GM18951 (cell line): ENCODE measurements at regions not wholly inside any gene's neighbourhood (a gene's known extent, or its start where the extent isn't known, plus 50 kb on each side); places are given as distances from the start of the nearest gene placed in this dataset.

Experiments
- POLR2A ChIP-seq: IDR thresholded peaks from 4 replicates; pipeline ENCODE4 v1.6.1; 2011; ENCODE audit warnings: mild to moderate bottlenecking; ENCODE audit not compliant: insufficient read length, insufficient read depth; ENCODE audit errors: extremely low read depth
- in situ Hi-C: fragments of 300-500 bp; cut with MboI; formaldehyde crosslinking; loops from one replicate; pipeline ENCODE4 v1.12.0; 2022; ENCODE audit warnings: low sequenced_read_pairs, mixed read lengths, inconsistent platforms; ENCODE audit not compliant: unreplicated experiment

- in situ Hi-C loops, result no loop called here
- TF ChIP-seq POLR2A, result no peak
Observed at GRCh38 chr18:65359479-65359878, 391.3 kb upstream of the CDH7 start.

GRCh38 chr18:65358306-65358705, 392.5 kb upstream of the CDH7 start:
- no peak for TF ChIP-seq POLR2A
- in situ Hi-C loops, result no loop called here

GRCh38 chr18:65352186-65352585, 398.6 kb upstream of the CDH7 start:
- in situ Hi-C loops, result no loop called here
- no peak for TF ChIP-seq POLR2A

DNA sequence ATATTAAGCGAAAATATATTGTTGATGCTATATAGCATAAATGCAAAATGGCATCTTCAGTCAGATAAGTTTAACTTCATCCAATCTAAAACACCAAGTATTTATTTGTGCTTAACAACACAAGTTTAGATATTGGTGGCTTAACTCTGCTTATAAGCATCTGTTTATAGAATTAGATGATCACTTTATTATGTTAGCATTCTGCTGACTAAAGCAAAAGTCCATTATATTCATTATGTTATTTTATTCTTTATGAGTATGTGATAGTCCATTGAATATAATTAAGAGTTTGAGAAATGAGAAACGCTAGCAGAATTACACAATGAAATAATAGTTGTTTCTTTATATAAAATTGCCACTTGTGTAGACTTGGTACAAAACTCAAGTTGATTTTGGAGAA, 401.2 kb upstream of the CDH7 start:
- in situ Hi-C loops, result no loop called here
- no peak for TF ChIP-seq POLR2A

GRCh38 chr18:65347446-65347845, 403.4 kb upstream of the CDH7 start:
- TF ChIP-seq POLR2A, result no peak
- in situ Hi-C loops, result no loop called here

GRCh38 chr18:65346086-65346485, 404.7 kb upstream of the CDH7 start:
- TF ChIP-seq POLR2A, result no peak
- in situ Hi-C loops, result no loop called here

GRCh38 chr18:65343571-65343970, 407.2 kb upstream of the CDH7 start:
- in situ Hi-C loops, result no loop called here
- TF ChIP-seq POLR2A, result no peak

DNA sequence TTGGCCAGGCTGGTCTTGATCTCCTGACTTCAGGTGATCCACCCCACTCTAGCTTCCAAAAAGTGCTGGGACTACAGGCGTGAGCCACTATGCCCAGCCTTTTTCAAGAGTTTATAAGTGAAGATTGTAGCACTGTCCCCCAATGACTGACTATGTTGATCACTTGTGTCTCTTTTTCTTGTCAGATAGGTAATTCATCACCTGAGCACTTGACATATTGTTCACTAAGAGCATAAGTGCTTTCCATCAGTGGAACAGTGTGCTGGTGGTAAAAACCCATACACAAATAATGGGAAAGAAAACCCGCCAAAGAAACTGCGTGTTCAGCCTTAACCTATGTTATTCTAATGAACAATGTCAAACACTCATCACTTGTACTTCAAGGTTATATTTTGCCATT, 414.4 kb upstream of the CDH7 start:
- in situ Hi-C loops, result no loop called here
- TF ChIP-seq POLR2A, result no peak

DNA sequence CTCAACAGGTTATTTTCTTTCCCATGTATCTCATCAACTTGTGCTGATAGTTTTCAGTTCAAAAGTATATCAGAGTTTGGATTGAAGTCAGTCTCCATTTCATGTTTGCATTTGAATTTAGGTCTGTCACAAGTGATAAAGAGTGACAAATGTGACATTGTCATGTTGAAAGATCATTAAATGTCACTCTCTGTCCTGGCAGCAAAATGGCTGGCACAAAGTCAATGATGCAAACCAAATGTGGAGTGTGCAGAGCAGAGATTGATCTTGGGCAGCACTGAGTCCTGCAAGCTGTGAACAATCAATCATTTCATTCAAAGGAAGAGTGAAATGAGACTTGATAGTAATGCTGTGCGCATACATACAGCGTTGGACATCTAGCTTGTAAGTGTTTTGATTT, 421.8 kb upstream of the CDH7 start:
- TF ChIP-seq POLR2A, result no peak
- in situ Hi-C loops, result no loop called here

DNA sequence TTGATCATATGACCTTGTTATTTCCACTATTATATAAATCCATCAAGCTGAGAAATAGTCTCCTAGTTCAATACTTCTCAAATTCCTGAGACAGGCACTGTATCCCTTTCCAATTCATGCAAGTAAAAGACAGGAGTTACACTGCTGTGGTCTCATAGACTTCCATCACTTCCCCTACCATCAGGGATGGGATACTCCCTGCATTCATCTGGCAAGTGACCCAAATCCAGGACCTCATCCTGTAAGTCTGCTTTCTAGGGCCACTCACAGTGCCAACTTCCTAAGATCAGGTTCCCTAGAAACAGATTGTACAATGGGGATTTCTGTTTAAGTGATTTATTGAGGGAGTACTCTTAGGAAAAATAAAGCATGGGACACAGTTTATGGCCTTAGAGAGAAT, 424.0 kb upstream of the CDH7 start:
- in situ Hi-C loops, result no loop called here
- no peak for TF ChIP-seq POLR2A

GRCh38 chr18:65322895-65323294, 427.9 kb upstream of the CDH7 start:
- TF ChIP-seq POLR2A, result no peak
- in situ Hi-C loops, result no loop called here

GRCh38 chr18:65298422-65298821, 452.4 kb upstream of the CDH7 start:
- no peak for TF ChIP-seq POLR2A
- in situ Hi-C loops, result no loop called here

- in situ Hi-C loops, result no loop called here
- TF ChIP-seq POLR2A, result no peak
Observed at GRCh38 chr18:65288908-65289307, 461.9 kb upstream of the CDH7 start.

GRCh38 chr18:65287652-65288051, 463.2 kb upstream of the CDH7 start:
- in situ Hi-C loops, result no loop called here
- TF ChIP-seq POLR2A, result no peak

DNA sequence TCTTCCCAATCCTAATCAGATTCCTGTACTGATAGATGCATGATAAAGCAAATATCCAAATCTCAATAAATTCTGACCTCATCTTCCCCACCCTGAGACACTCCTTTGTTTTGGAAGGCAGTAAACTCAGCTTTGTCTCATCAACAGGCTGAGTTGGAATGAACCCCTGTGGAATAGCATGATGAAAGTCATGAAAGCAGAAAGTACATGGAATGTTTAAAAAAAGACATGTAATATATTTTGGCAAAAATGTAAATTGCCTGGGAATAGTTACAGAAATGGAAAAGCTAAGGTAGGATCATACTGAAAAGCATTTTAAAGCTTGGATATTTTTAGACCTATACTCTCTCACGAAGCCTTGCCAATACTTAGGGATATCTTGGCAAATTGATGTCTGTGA, 468.7 kb upstream of the CDH7 start:
- in situ Hi-C loops, result no loop called here
- TF ChIP-seq POLR2A, result no peak

GRCh38 chr18:65279668-65280305, 471.0 kb upstream of the CDH7 start:
- in situ Hi-C loops, result no loop called here
- TF ChIP-seq POLR2A, result no peak
